ENCODE measurements at regions not wholly inside any gene's neighbourhood (a gene's known extent, or its start where the extent isn't known, plus 50 kb on each side); places are given as distances from the start of the nearest gene placed in this dataset.
"Not testable (repeated sequence)": the region's sequence is repeated elsewhere in the genome, so short reads cannot be mapped to it uniquely, and the experiment has no call there.

GRCh38 chr6:27132282-27132531 is 115.3 kb upstream of the PRSS16 start:
- Histone ChIP-seq H3K9ac (ENCODE audit: low read depth, low read length) (peak overlapping the region; percentile 89), H3K4me3 (ENCODE audit: low read length) (peak overlapping the region; percentile 79), H3K27ac (ENCODE audit: low read depth, low read length) (peak overlapping the region; percentile 94), H3K4me1 (ENCODE audit: insufficient read depth, low read length) (peaks cover 27% of the 10 kb centered on the region)
- H3K27me3 ChIP-seq (ENCODE audit: insufficient read depth, low read length); H3K9me3 ChIP-seq (ENCODE audit: insufficient read depth, low read depth, low read length); H3K36me3 ChIP-seq (ENCODE audit: insufficient read depth, low read length): not testable (repeated sequence)
- WGBS = under 1% methylated on average over 14 of the region's 14 CpGs

- Histone ChIP-seq H3K4me3 (ENCODE audit: low read length) (peak overlapping the region; percentile 79), H3K27me3 (ENCODE audit: insufficient read depth, low read length) (no peaks in the 10 kb centered on the region), H3K36me3 (ENCODE audit: insufficient read depth, low read length) (no peaks in the 10 kb centered on the region), H3K9me3 (ENCODE audit: insufficient read depth, low read depth, low read length) (no peaks in the 10 kb centered on the region), H3K4me1 (ENCODE audit: insufficient read depth, low read length) (peaks cover 32% of the 10 kb centered on the region), H3K9ac (ENCODE audit: low read depth, low read length) (peak overlapping the region; percentile 97), H3K27ac (ENCODE audit: low read depth, low read length) (peak overlapping the region; percentile 97)
- under 1% methylated on average over 53 of the region's 53 CpGs for WGBS
Observed at GRCh38 chr6:27132532-27133280, 114.8 kb upstream of the PRSS16 start.

- Histone ChIP-seq H3K4me3 (ENCODE audit: low read length) (peak overlapping the region; percentile 79), H3K36me3 (ENCODE audit: insufficient read depth, low read length) (no peaks in the 10 kb centered on the region), H3K27me3 (ENCODE audit: insufficient read depth, low read length) (no peaks in the 10 kb centered on the region), H3K9me3 (ENCODE audit: insufficient read depth, low read depth, low read length) (no peaks in the 10 kb centered on the region), H3K9ac (ENCODE audit: low read depth, low read length) (peak overlapping the region; percentile 97), H3K27ac (ENCODE audit: low read depth, low read length) (peak overlapping the region; percentile 97), H3K4me1 (ENCODE audit: insufficient read depth, low read length) (peaks cover 40% of the 10 kb centered on the region)
- under 1% methylated on average over 43 of the region's 43 CpGs for WGBS
Observed at GRCh38 chr6:27133281-27134227, 113.9 kb upstream of the PRSS16 start.

GRCh38 chr6:27135087-27135657 is 112.3 kb upstream of the PRSS16 start:
- H3K9ac ChIP-seq (ENCODE audit: low read depth, low read length) = no peak overlapping the region

GRCh38 chr6:27136077-27136644 is 111.3 kb upstream of the PRSS16 start:
- H3K4me3 ChIP-seq (ENCODE audit: low read length) = no peak overlapping the region
- no peak overlapping the region for H3K9ac ChIP-seq (ENCODE audit: low read depth, low read length)
- H3K27ac ChIP-seq (ENCODE audit: low read depth, low read length) = peak overlapping the region; percentile 19; the same call in 1 of the 2 replicates
- peaks cover 39% of the 10 kb centered on the region for H3K4me1 ChIP-seq (ENCODE audit: insufficient read depth, low read length)
- no peaks in the 10 kb centered on the region for H3K36me3 ChIP-seq (ENCODE audit: insufficient read depth, low read length)
- no peaks in the 10 kb centered on the region for H3K9me3 ChIP-seq (ENCODE audit: insufficient read depth, low read depth, low read length)
- no peaks in the 10 kb centered on the region for H3K27me3 ChIP-seq (ENCODE audit: insufficient read depth, low read length)
- WGBS = 89% methylated on average over 4 of the region's 6 CpGs

More at GRCh38 chr6:27135087-27135657, 112.3 kb upstream of the PRSS16 start:
- Histone ChIP-seq H3K27me3 (ENCODE audit: insufficient read depth, low read length) (no peaks in the 10 kb centered on the region), H3K9me3 (ENCODE audit: insufficient read depth, low read depth, low read length) (no peaks in the 10 kb centered on the region), H3K36me3 (ENCODE audit: insufficient read depth, low read length) (no peaks in the 10 kb centered on the region), H3K27ac (ENCODE audit: low read depth, low read length) (no peak overlapping the region), H3K4me1 (ENCODE audit: insufficient read depth, low read length) (peaks cover 44% of the 10 kb centered on the region), H3K4me3 (ENCODE audit: low read length) (no peak overlapping the region)
- WGBS = 92% methylated on average over 3 of the region's 3 CpGs

GRCh38 chr6:27136978-27137814 is 110.3 kb upstream of the PRSS16 start:
- 53% methylated on average over 4 of the region's 5 CpGs for WGBS

GRCh38 chr6:27138406-27138805 is 109.1 kb upstream of the PRSS16 start:
- 72% methylated on average over 2 of the region's 3 CpGs for WGBS
- Histone ChIP-seq H3K4me3 (ENCODE audit: low read length) (peak overlapping the region; percentile 84), H3K9me3 (ENCODE audit: insufficient read depth, low read depth, low read length) (no peaks in the 10 kb centered on the region), H3K9ac (ENCODE audit: low read depth, low read length) (peak overlapping the region; percentile 97), H3K4me1 (ENCODE audit: insufficient read depth, low read length) (peaks cover 46% of the 10 kb centered on the region), H3K27ac (ENCODE audit: low read depth, low read length) (peak overlapping the region; percentile 96), H3K27me3 (ENCODE audit: insufficient read depth, low read length) (no peaks in the 10 kb centered on the region), H3K36me3 (ENCODE audit: insufficient read depth, low read length) (peaks cover 4% of the 10 kb centered on the region; the same call in 1 of the 2 replicates)

More at GRCh38 chr6:27136978-27137814, 110.3 kb upstream of the PRSS16 start:
- no peaks in the 10 kb centered on the region; the same call in 1 of the 2 replicates for H3K36me3 ChIP-seq (ENCODE audit: insufficient read depth, low read length)
- H3K27ac ChIP-seq (ENCODE audit: low read depth, low read length) = peak overlapping the region; percentile 96; the same call in 1 of the 2 replicates
- H3K27me3 ChIP-seq (ENCODE audit: insufficient read depth, low read length) = no peaks in the 10 kb centered on the region
- H3K9me3 ChIP-seq (ENCODE audit: insufficient read depth, low read depth, low read length) = no peaks in the 10 kb centered on the region
- H3K4me1 ChIP-seq (ENCODE audit: insufficient read depth, low read length) = peaks cover 46% of the 10 kb centered on the region
- H3K9ac ChIP-seq (ENCODE audit: low read depth, low read length) = peak overlapping the region; percentile 97; the same call in 1 of the 2 replicates
- H3K4me3 ChIP-seq (ENCODE audit: low read length) = no peak overlapping the region

GRCh38 chr6:27138837-27139755 is 108.4 kb upstream of the PRSS16 start:
- Histone ChIP-seq H3K9ac (ENCODE audit: low read depth, low read length) (peak overlapping the region; percentile 97), H3K36me3 (ENCODE audit: insufficient read depth, low read length) (peaks cover 5% of the 10 kb centered on the region; the same call in 1 of the 2 replicates), H3K27me3 (ENCODE audit: insufficient read depth, low read length) (no peaks in the 10 kb centered on the region), H3K4me3 (ENCODE audit: low read length) (peak overlapping the region; percentile 84), H3K27ac (ENCODE audit: low read depth, low read length) (peak overlapping the region; percentile 96), H3K9me3 (ENCODE audit: insufficient read depth, low read depth, low read length) (no peaks in the 10 kb centered on the region), H3K4me1 (ENCODE audit: insufficient read depth, low read length) (peaks cover 43% of the 10 kb centered on the region)
- under 1% methylated on average over 35 of the region's 36 CpGs for WGBS

GRCh38 chr6:27139756-27140579 is 107.5 kb upstream of the PRSS16 start:
- Histone ChIP-seq H3K27ac (ENCODE audit: low read depth, low read length) (peak overlapping the region; percentile 96), H3K9ac (ENCODE audit: low read depth, low read length) (peak overlapping the region; percentile 97), H3K36me3 (ENCODE audit: insufficient read depth, low read length) (peaks cover 5% of the 10 kb centered on the region; the same call in 1 of the 2 replicates), H3K9me3 (ENCODE audit: insufficient read depth, low read depth, low read length) (no peaks in the 10 kb centered on the region), H3K27me3 (ENCODE audit: insufficient read depth, low read length) (no peaks in the 10 kb centered on the region), H3K4me3 (ENCODE audit: low read length) (peak overlapping the region; percentile 84), H3K4me1 (ENCODE audit: insufficient read depth, low read length) (peaks cover 43% of the 10 kb centered on the region)
- 0% methylated on average over 16 of the region's 18 CpGs for WGBS
